Neuronal stem cell (in vitro differentiated cells): ENCODE measurements at regions not wholly inside any gene's neighbourhood (a gene's known extent, or its start where the extent isn't known, plus 50 kb on each side); places are given as distances from the start of the nearest gene placed in this dataset.

Experiments
- DNase-seq: peaks from one replicate; pipeline ENCODE4 v3.0.0-alpha.2; 2013; ENCODE audit warnings: low spot score
- H2AFZ ChIP-seq: one replicate; pipeline ENCODE4 v1.6.1; 2013; ENCODE audit warnings: mild to moderate bottlenecking, low read length, inconsistent platforms
- H2AK5ac ChIP-seq: 2 replicates; pipeline ENCODE4 v1.6.1; 2013; ENCODE audit warnings: low read depth, mild to moderate bottlenecking, inconsistent platforms, low read length, moderate library complexity, mixed read lengths
- H2BK120ac ChIP-seq: 2 replicates; pipeline ENCODE4 v1.6.1; 2013; ENCODE audit warnings: low read depth, mild to moderate bottlenecking, inconsistent platforms, low read length, moderate library complexity, mixed read lengths
- H2BK12ac ChIP-seq: one replicate; pipeline ENCODE4 v1.6.1; 2013; ENCODE audit warnings: low read length, inconsistent platforms
- H2BK15ac ChIP-seq: 2 replicates; pipeline ENCODE4 v1.6.1; 2013; ENCODE audit warnings: mild to moderate bottlenecking, low read length, inconsistent platforms, mixed read lengths
- H2BK5ac ChIP-seq: one replicate; pipeline ENCODE4 v1.6.1; 2013; ENCODE audit warnings: inconsistent platforms, mild to moderate bottlenecking, low read length, moderate library complexity
- H3K14ac ChIP-seq: one replicate; pipeline ENCODE4 v1.6.1; 2013; ENCODE audit warnings: low read length, inconsistent platforms
- H3K18ac ChIP-seq: 2 replicates; pipeline ENCODE4 v1.6.1; 2013; ENCODE audit warnings: low read length, inconsistent platforms
- H3K23ac ChIP-seq: 2 replicates; pipeline ENCODE4 v1.6.1; 2013; ENCODE audit warnings: low read depth, mild to moderate bottlenecking, mixed read lengths, low read length, inconsistent platforms; ENCODE audit not compliant: poor library complexity
- H3K27ac ChIP-seq: replicated peaks from 3 replicates; pipeline ENCODE4 v1.5.1; 2013; ENCODE audit warnings: low read length, inconsistent platforms
- H3K27me3 ChIP-seq, 3 experiments: 2 replicates each; pipeline ENCODE4 v1.6.1; 2013; ENCODE audit warnings: low read length in 3 of 3, mild to moderate bottlenecking in 2 of 3, inconsistent platforms in 1 of 3, low read depth in 1 of 3, mixed read lengths in 1 of 3, moderate library complexity in 1 of 3; ENCODE audit not compliant: control insufficient read depth in 3 of 3, insufficient read depth in 3 of 3
- H3K36me3 ChIP-seq, 2 donors: replicated peaks in 1 of 2; 2 replicates each; pipeline ENCODE4 v1.6.1; 2013; ENCODE audit warnings: low read length in 2 of 2; ENCODE audit not compliant: control insufficient read depth in 2 of 2, insufficient read depth in 2 of 2
- H3K4ac ChIP-seq: 2 replicates; pipeline ENCODE4 v1.6.1; 2013; ENCODE audit warnings: inconsistent platforms, mild to moderate bottlenecking, low read length, moderate library complexity
- H3K4me1 ChIP-seq, 2 donors: 1 replicate in 1 of 2; 2 replicates in 1 of 2; pipeline ENCODE4 v1.6.1; 2013; ENCODE audit warnings: low read length in 2 of 2, low read depth in 1 of 2; ENCODE audit not compliant: control insufficient read depth in 2 of 2, insufficient read depth in 1 of 2
- H3K4me2 ChIP-seq: one replicate; pipeline ENCODE4 v1.6.1; 2013; ENCODE audit warnings: mild to moderate bottlenecking, low read length, inconsistent platforms; ENCODE audit not compliant: insufficient read depth, poor library complexity, severe bottlenecking
- H3K4me3 ChIP-seq, 2 donors: 2 replicates each; pipeline ENCODE4 v1.5.1; 2013; ENCODE audit warnings: low read length in 2 of 2, mild to moderate bottlenecking in 2 of 2, inconsistent platforms in 1 of 2, moderate library complexity in 1 of 2
- H3K79me1 ChIP-seq: one replicate; pipeline ENCODE4 v1.6.1; 2013; ENCODE audit warnings: low read depth, mild to moderate bottlenecking, inconsistent platforms, low read length, moderate library complexity
- H3K9ac ChIP-seq: one replicate; pipeline ENCODE4 v1.6.1; 2013; ENCODE audit warnings: mild to moderate bottlenecking, low read depth, low read length, inconsistent platforms; ENCODE audit not compliant: poor library complexity
- H3K9me3 ChIP-seq, 2 donors: replicated peaks in 1 of 2; 2 replicates each; pipeline versions ENCODE3 to v1.6.1; 2013; ENCODE audit warnings: low read length in 2 of 2, mild to moderate bottlenecking in 2 of 2, inconsistent platforms in 1 of 2, low read depth in 1 of 2, mixed read lengths in 1 of 2, moderate library complexity in 1 of 2; ENCODE audit not compliant: control insufficient read depth in 2 of 2, insufficient read depth in 1 of 2
- H4K8ac ChIP-seq: one replicate; pipeline ENCODE4 v1.6.1; 2013; ENCODE audit warnings: low read depth, mild to moderate bottlenecking, inconsistent platforms, low read length, moderate library complexity
- H4K91ac ChIP-seq: one replicate; pipeline ENCODE4 v1.6.1; 2013; ENCODE audit warnings: low read length, low read depth, mild to moderate bottlenecking, inconsistent platforms; ENCODE audit not compliant: poor library complexity
- WGBS, 2 donors: extraction: QIAGEN DNeasy Blood & Tissue Kit; methylation state at CpG; one replicate each; pipeline ENCODE4 v1.1.7; 2013; ENCODE audit warnings: missing lambda C conversion rate in 2 of 2, mixed read lengths in 1 of 2; ENCODE audit not compliant: insufficient read length in 2 of 2, insufficient replicate concordance in 1 of 2; ENCODE audit errors: extremely low coverage in 2 of 2; 5-methylcytosine and 5-hydroxymethylcytosine counted together

- WGBS, 2 donors, result no CpG with 5 or more reads among the region's 11 CpGs
These were observed 146.3 kb upstream of the RAB4A start for GRCh38 chr1:229124520-229125124.

GRCh38 chr1:229127301-229127700 is 143.6 kb upstream of the RAB4A start:
- Histone ChIP-seq H3K27ac (no peak overlapping the region), H3K23ac (no peak overlapping the region), H3K4me1 (peaks cover 0 to 13% of the 10 kb centered on the region in 2 donors), H3K18ac (no peak overlapping the region), H2AFZ (no peak overlapping the region), H3K4me3 (no peak overlapping the region), H3K79me1 (no peaks in the 10 kb centered on the region), H4K91ac (no peak overlapping the region), H3K4ac (no peak overlapping the region), H3K14ac (no peak overlapping the region), H3K9me3 (no peaks in the 10 kb centered on the region), H2BK5ac (no peak overlapping the region), H2BK12ac (no peak overlapping the region), H3K27me3 (no peaks in the 10 kb centered on the region), H3K36me3 (no peaks in the 10 kb centered on the region), H3K4me2 (no peak overlapping the region), H3K9ac (no peak overlapping the region), H2AK5ac (no peak overlapping the region), H4K8ac (no peak overlapping the region), H2BK15ac (no peak overlapping the region), H2BK120ac (no peak overlapping the region)
- WGBS, 2 donors, result no CpG with 5 or more reads among the region's 2 CpGs
- DNase-seq, result no peak

More at GRCh38 chr1:229124520-229125124, 146.3 kb upstream of the RAB4A start:
- Histone ChIP-seq H3K4me2 (no peak overlapping the region), H2BK5ac (no peak overlapping the region), H3K36me3 (no peaks in the 10 kb centered on the region), H3K14ac (no peak overlapping the region), H3K4me1 (peaks cover 0 to 7% of the 10 kb centered on the region in 2 donors), H4K8ac (no peak overlapping the region), H3K27ac (no peak overlapping the region), H3K23ac (no peak overlapping the region), H3K18ac (peak overlapping the region; percentile 76), H3K27me3 (no peaks in the 10 kb centered on the region), H3K79me1 (no peaks in the 10 kb centered on the region), H3K4ac (no peak overlapping the region), H2BK12ac (no peak overlapping the region), H3K9ac (no peak overlapping the region), H3K9me3 (peaks cover 0 to under 1% of the 10 kb centered on the region in 2 donors), H2AFZ (no peak overlapping the region), H3K4me3 (no peak overlapping the region), H2AK5ac (no peak overlapping the region), H2BK15ac (no peak overlapping the region), H4K91ac (no peak overlapping the region), H2BK120ac (no peak overlapping the region)
- DNase-seq, result no peak

DNA sequence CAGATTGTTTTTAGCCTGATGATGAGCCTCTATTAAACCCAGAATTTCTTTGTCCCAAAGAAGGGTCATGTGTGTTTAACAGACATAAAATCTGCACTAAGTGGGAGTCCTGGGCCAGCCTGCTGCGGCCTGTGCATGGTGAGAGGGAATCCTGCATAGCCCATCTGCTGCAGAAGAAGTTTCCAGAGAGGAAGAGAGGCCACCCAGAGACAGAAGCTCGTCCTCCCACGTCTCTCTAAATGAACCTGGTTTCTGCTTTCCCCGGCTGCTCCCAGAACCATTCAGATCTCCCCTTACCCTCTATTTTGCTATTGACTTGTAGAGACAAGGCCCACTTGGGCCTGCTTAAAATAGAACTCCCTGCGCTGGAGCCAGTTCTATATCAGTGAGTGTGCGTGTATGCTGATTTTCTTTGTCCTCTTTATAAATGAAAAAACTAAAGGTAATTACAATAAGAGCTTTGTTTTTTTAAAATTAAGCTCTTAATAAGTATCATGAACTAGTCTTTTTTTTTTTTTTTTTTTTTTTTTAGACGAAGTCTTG is 142.8 kb upstream of the RAB4A start:
- H3K14ac ChIP-seq, result no peak overlapping the region
- H3K18ac ChIP-seq, result peak overlapping the region; percentile 32
- H2AFZ ChIP-seq, result no peak overlapping the region
- H3K27me3 ChIP-seq, result no peaks in the 10 kb centered on the region
- no peaks in the 10 kb centered on the region for H3K9me3 ChIP-seq
- DNase-seq, result no peak
- no peak overlapping the region for H3K9ac ChIP-seq
- no CpG with 5 or more reads among the region's 7 CpGs for WGBS, 2 donors
- H3K4ac ChIP-seq, result no peak overlapping the region
- H3K4me2 ChIP-seq, result no peak overlapping the region
- no peak overlapping the region for H3K4me3 ChIP-seq
- no peak overlapping the region for H3K27ac ChIP-seq
- H4K91ac ChIP-seq, result no peak overlapping the region
- H2BK12ac ChIP-seq, result no peak overlapping the region
- no peak overlapping the region for H2BK15ac ChIP-seq
- H3K36me3 ChIP-seq, result no peaks in the 10 kb centered on the region
- H2AK5ac ChIP-seq, result no peak overlapping the region
- no peaks in the 10 kb centered on the region for H3K79me1 ChIP-seq
- peaks cover 0 to 13% of the 10 kb centered on the region in 2 donors for H3K4me1 ChIP-seq
- no peak overlapping the region for H2BK120ac ChIP-seq
- no peak overlapping the region for H3K23ac ChIP-seq
- no peak overlapping the region for H2BK5ac ChIP-seq
- H4K8ac ChIP-seq, result no peak overlapping the region

GRCh38 chr1:229129301-229130027 is 141.4 kb upstream of the RAB4A start:
- H3K27ac ChIP-seq, result no peak overlapping the region
- H3K4me3 ChIP-seq, result no peak overlapping the region
- no peak overlapping the region for H3K14ac ChIP-seq
- no peaks in the 10 kb centered on the region for H3K36me3 ChIP-seq
- peak overlapping the region; percentile 84 for H2BK12ac ChIP-seq
- H2BK5ac ChIP-seq, result peak overlapping the region; percentile 4
- peaks cover 0 to 13% of the 10 kb centered on the region in 2 donors for H3K4me1 ChIP-seq
- H3K4ac ChIP-seq, result no peak overlapping the region
- peak overlapping the region; percentile 63 for H3K18ac ChIP-seq
- no peak overlapping the region for H2AFZ ChIP-seq
- no peak overlapping the region for H3K23ac ChIP-seq
- H3K9me3 ChIP-seq, result no peaks in the 10 kb centered on the region
- no peaks in the 10 kb centered on the region for H3K27me3 ChIP-seq
- no peak overlapping the region for H3K9ac ChIP-seq
- peak overlapping the region; percentile 43 for H2BK15ac ChIP-seq
- no peak overlapping the region for H2BK120ac ChIP-seq
- WGBS, 2 donors, result no CpG with 5 or more reads among the region's 17 CpGs
- no peak for DNase-seq
- no peak overlapping the region for H4K91ac ChIP-seq
- H4K8ac ChIP-seq, result no peak overlapping the region
- H2AK5ac ChIP-seq, result peak overlapping the region; percentile 17
- H3K79me1 ChIP-seq, result no peaks in the 10 kb centered on the region
- no peak overlapping the region for H3K4me2 ChIP-seq
